Prostate gland (tissue), 2 donors: ENCODE measurements at regions not wholly inside any gene's neighbourhood (a gene's known extent, or its start where the extent isn't known, plus 50 kb on each side); places are given as distances from the start of the nearest gene placed in this dataset.

ENCODE experiments used
- DNase-seq: peaks from one replicate; pipeline ENCODE4 v3.0.0-alpha.2; 2019; ENCODE audit warnings: low spot score
- H3K27ac ChIP-seq, 2 donors: fragments of 200-600 bp; sonication (generic); 2 replicates each; pipeline ENCODE4 v1.5.1; 2017 to 2019
- H3K27me3 ChIP-seq: fragments of 200-600 bp; sonication (generic); replicated peaks from 2 replicates; pipeline ENCODE4 v1.5.1; 2019; ENCODE audit not compliant: insufficient read depth
- H3K36me3 ChIP-seq, 2 donors: fragments of 200-600 bp; sonication (generic); 1 replicate in 1 of 2; 2 replicates in 1 of 2; pipeline versions ENCODE4 v1.5.1 to v1.8.1; 2017 to 2019
- H3K4me1 ChIP-seq: fragments of 200-600 bp; sonication (generic); replicated peaks from 2 replicates; pipeline ENCODE4 v1.5.1; 2019
- H3K4me3 ChIP-seq, 2 donors: fragments of 200-600 bp; sonication (generic); 2 replicates each; pipeline ENCODE4 v1.5.1; 2017 to 2019
- H3K9me3 ChIP-seq: fragments of 200-600 bp; sonication (generic); 2 replicates; pipeline ENCODE4 v1.5.1; 2017
- POLR2A ChIP-seq: fragments of 450-650 bp; IDR thresholded peaks from one replicate; pipeline ENCODE4 v1.6.1; 2016; ENCODE audit warnings: antibody characterized with exemption, mild to moderate bottlenecking
- POLR2AphosphoS5 ChIP-seq: sonication (generic); formaldehyde crosslinking; IDR thresholded peaks from one replicate; pipeline ENCODE4 v1.6.1; 2017; ENCODE audit warnings: antibody characterized with exemption
- WGBS: methylation state at CpG from one replicate; pipeline ENCODE4 v1.1.5; 2018; 5-methylcytosine and 5-hydroxymethylcytosine counted together
- intact Hi-C: fragments of 100-400 bp; cut with DNase I; formaldehyde crosslinking; loops from one replicate; pipeline ENCODE4 v1.14.2; 2022
- TF ChIP-seq, protein P1 (sequence below), 4 experiments: fragments of 200-600 bp in 2 of 4; fragments of 450-650 bp in 2 of 4; sonication (generic) in 2 of 4; IDR thresholded peaks; 1 replicate in 3 of 4; 2 replicates in 1 of 4; pipeline ENCODE4 v1.5.1; 2016 to 2019; ENCODE audit warnings: antibody characterized with exemption in 4 of 4, mild to moderate bottlenecking in 2 of 4, moderate library complexity in 2 of 4

DNA sequence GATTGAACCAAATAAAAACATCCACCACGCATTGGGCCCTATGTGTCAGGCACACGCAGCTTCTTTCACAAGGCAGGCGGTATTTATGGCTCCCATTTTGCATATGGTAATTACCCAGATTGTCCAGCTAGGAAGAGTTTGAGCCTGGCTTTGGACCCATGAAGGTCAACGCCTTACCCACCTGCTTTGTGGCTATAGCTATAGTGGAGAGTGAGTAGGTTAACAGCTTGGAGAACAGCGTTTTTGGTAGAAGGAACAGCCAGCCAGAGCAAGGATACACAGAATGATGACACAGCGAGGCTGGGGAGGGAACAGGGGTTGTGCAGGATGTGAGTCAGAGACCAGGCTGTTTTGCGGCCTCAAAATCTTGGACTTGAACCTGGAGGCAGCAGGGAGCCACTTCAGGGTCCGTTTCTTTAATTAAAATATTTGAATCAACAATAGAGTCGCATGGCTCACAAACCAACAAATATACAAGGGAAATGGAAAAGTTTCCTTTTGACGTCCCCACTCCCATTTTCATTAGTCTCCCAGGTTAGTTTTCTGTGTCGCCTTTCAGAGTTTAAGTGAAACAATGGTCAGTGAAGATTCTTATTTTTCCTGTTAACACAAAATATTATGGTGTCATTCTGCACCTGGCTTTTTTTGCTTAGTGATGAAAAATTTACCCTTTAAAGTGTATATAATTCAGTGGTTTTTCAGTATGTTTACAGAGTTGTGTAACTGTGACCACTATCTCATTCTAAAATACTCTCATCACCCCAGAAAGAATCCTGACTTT lies 118.2 kb upstream of the STX18 start:
- intact Hi-C loops, result no loop called here
- Histone ChIP-seq H3K27me3 (no peaks in the 10 kb centered on the region), H3K4me3 (no peak overlapping the region), H3K9me3 (no peaks in the 10 kb centered on the region), H3K4me1 (no peaks in the 10 kb centered on the region), H3K27ac (no peak overlapping the region), H3K36me3 (no peaks in the 10 kb centered on the region)
- TF ChIP-seq POLR2A (no peak), POLR2AphosphoS5 (no peak)
- TF ChIP-seq, protein P1, sequence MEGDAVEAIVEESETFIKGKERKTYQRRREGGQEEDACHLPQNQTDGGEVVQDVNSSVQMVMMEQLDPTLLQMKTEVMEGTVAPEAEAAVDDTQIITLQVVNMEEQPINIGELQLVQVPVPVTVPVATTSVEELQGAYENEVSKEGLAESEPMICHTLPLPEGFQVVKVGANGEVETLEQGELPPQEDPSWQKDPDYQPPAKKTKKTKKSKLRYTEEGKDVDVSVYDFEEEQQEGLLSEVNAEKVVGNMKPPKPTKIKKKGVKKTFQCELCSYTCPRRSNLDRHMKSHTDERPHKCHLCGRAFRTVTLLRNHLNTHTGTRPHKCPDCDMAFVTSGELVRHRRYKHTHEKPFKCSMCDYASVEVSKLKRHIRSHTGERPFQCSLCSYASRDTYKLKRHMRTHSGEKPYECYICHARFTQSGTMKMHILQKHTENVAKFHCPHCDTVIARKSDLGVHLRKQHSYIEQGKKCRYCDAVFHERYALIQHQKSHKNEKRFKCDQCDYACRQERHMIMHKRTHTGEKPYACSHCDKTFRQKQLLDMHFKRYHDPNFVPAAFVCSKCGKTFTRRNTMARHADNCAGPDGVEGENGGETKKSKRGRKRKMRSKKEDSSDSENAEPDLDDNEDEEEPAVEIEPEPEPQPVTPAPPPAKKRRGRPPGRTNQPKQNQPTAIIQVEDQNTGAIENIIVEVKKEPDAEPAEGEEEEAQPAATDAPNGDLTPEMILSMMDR (IDR thresholded peaks at IDR 0.05), result no peak
- 87% methylated on average over 11 of the region's 11 CpGs for WGBS
- no peak for DNase-seq

DNA sequence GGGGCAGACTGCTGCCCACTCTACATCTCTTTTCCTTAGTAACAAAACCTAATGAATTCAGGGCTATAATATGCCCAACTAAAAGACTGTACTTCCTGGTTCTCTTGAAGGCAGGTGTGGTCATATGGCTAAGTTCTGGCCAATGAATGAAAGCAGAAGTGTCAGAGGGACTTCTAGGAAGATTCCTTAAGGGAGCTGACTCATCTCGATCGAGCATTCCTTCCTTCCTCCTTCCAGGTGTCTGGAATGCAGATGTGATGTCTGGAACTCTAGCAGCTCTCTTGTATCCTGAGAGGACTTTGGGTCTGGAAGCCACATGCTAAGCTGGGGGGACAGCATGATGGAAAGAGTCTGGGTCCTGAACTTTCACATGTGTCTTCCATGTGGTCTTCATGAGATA lies 116.2 kb upstream of the STX18 start:
- Histone ChIP-seq H3K27ac (no peak overlapping the region), H3K9me3 (no peaks in the 10 kb centered on the region), H3K4me1 (no peaks in the 10 kb centered on the region), H3K27me3 (no peaks in the 10 kb centered on the region), H3K36me3 (no peaks in the 10 kb centered on the region), H3K4me3 (no peak overlapping the region)
- 92% methylated on average over 2 of the region's 2 CpGs for WGBS
- DNase-seq, result no peak
- intact Hi-C loops, result no loop called here
- TF ChIP-seq POLR2AphosphoS5 (no peak), POLR2A (no peak)

DNA sequence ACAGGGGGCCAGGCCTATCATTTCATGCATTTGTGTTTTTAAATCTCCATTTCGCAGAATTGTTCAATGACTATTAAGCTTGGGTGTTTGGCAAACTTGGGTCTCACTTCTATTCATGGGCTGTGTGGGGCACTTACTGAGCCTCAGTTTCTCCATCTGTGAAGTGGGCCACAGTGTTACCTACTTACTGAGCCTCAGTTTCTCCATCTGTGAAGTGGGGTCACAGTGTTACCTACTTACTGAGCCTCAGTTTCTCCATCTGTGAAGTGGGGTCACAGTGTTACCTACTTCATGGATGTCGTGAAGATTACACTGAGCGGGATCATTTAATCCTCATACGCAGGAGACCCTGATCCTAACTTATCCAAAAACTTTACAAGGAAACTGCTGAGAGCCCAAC lies 115.1 kb upstream of the STX18 start:
- WGBS, result 100% methylated on average over 4 of the region's 4 CpGs
- no peak overlapping the region for H3K27ac ChIP-seq
- no peak for DNase-seq
- no peaks in the 10 kb centered on the region for H3K4me1 ChIP-seq
- no peak for TF ChIP-seq POLR2AphosphoS5
- TF ChIP-seq, protein P1 (IDR thresholded peaks at IDR 0.05), result no peak
- TF ChIP-seq POLR2A, result no peak
- H3K9me3 ChIP-seq, result no peaks in the 10 kb centered on the region
- H3K4me3 ChIP-seq, result no peak overlapping the region
- H3K36me3 ChIP-seq, result no peaks in the 10 kb centered on the region
- no peaks in the 10 kb centered on the region for H3K27me3 ChIP-seq
- intact Hi-C loops, result no loop called here

DNA sequence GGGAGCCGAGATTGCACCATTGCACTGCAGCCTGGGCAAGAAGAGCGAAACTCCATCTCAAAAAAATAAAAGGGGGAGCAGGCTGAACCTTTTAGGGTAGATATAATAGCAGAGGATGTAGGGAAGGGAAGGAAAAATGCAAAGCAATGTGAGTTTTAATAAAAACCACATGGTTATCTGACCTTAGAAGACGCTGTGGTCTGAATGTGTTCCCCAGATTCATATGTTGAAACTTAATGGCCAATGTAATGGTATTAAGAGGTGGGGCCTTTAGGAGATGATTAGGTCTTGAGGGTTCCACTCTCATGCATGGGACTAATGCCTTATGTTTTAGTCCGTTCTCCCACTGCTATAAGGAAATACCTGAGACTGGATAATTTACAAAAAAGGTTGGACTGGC lies 114.1 kb upstream of the STX18 start:
- no peak for DNase-seq
- H3K9me3 ChIP-seq, result no peaks in the 10 kb centered on the region
- intact Hi-C loops, result no loop called here
- TF ChIP-seq POLR2AphosphoS5 (no peak), POLR2A (no peak)
- TF ChIP-seq, protein P1 (IDR thresholded peaks at IDR 0.05), result no peak
- no peak overlapping the region for H3K4me3 ChIP-seq
- 91% methylated on average over 4 of the region's 4 CpGs for WGBS
- no peaks in the 10 kb centered on the region for H3K27me3 ChIP-seq
- no peak overlapping the region for H3K27ac ChIP-seq
- H3K36me3 ChIP-seq, result no peaks in the 10 kb centered on the region
- no peaks in the 10 kb centered on the region for H3K4me1 ChIP-seq

DNA sequence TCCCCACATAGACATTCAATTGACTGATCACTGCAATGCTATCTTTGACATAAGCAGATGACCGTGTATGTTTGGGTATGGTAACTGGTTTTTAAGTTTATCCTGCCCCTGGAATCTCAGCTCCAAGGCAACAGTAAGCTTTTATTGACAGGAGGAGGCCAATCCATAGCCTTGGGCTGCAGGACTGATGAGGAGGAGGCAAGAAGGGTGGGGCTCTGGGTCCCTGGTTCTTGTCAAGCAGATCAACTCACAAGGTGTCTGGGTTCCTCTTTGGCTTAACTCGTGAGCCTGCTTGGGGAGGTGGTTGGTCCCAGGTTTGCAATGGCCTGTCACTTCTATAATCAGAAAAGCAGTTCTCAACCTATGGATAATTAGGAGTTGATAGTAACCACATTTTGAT lies 113.2 kb upstream of the STX18 start:
- H3K36me3 ChIP-seq, result no peaks in the 10 kb centered on the region
- TF ChIP-seq, protein P1 (IDR thresholded peaks at IDR 0.05), result no peak
- TF ChIP-seq POLR2A, result no peak
- no peak for TF ChIP-seq POLR2AphosphoS5
- no peak overlapping the region for H3K4me3 ChIP-seq
- H3K9me3 ChIP-seq, result no peaks in the 10 kb centered on the region
- WGBS, result 92% methylated on average over 2 of the region's 2 CpGs
- no peaks in the 10 kb centered on the region for H3K27me3 ChIP-seq
- no peak for DNase-seq
- no peaks in the 10 kb centered on the region for H3K4me1 ChIP-seq
- intact Hi-C loops, result no loop called here
- no peak overlapping the region for H3K27ac ChIP-seq
